Peyer's patch (tissue), 4 donors: ENCODE measurements at regions not wholly inside any gene's neighbourhood (a gene's known extent, or its start where the extent isn't known, plus 50 kb on each side); places are given as distances from the start of the nearest gene placed in this dataset.

Experiments used
- DNase-seq, 3 donors: peaks; one replicate each; pipeline ENCODE4 v3.0.0-alpha.2; 2017 to 2019
- H3K27ac ChIP-seq, 4 donors: fragments of 200-600 bp; sonication (generic); one replicate each; pipeline ENCODE4 v1.5.1; 2016 to 2019
- H3K27me3 ChIP-seq, 2 donors: fragments of 200-600 bp; sonication (generic); one replicate each; pipeline ENCODE4 v1.5.1; 2019
- H3K36me3 ChIP-seq, 3 donors: fragments of 200-600 bp; sonication (generic); one replicate each; pipeline ENCODE4 v1.5.1; 2016 to 2019
- H3K4me1 ChIP-seq, 4 donors: fragments of 200-600 bp; sonication (generic); one replicate each; pipeline ENCODE4 v1.5.1; 2016 to 2019
- H3K4me3 ChIP-seq, 4 donors: fragments of 200-600 bp; sonication (generic); 1 replicate in 3 of 4; 2 replicates in 1 of 4; pipeline ENCODE4 v1.5.1; 2016 to 2019; ENCODE audit warnings: mild to moderate bottlenecking in 1 of 4
- H3K9me3 ChIP-seq, 4 donors: fragments of 200-600 bp; sonication (generic); one replicate each; pipeline ENCODE4 v1.5.1; 2016 to 2019; ENCODE audit warnings: mild to moderate bottlenecking in 1 of 4
- POLR2A ChIP-seq, 2 donors: fragments of 450-650 bp; IDR thresholded peaks; one replicate each; pipeline ENCODE4 v1.5.1; 2017; ENCODE audit warnings: antibody characterized with exemption in 2 of 2, mild to moderate bottlenecking in 2 of 2, moderate library complexity in 2 of 2
- TF ChIP-seq, protein P1 (sequence below), 6 experiments: fragments of 450-650 bp in 4 of 6; fragments of 200-600 bp in 2 of 6; sonication (generic) in 1 of 6; IDR thresholded peaks; one replicate each; pipeline ENCODE4 v1.5.1; 2017 to 2019; ENCODE audit warnings: antibody characterized with exemption in 6 of 6, mild to moderate bottlenecking in 3 of 6, moderate library complexity in 1 of 6

DNA sequence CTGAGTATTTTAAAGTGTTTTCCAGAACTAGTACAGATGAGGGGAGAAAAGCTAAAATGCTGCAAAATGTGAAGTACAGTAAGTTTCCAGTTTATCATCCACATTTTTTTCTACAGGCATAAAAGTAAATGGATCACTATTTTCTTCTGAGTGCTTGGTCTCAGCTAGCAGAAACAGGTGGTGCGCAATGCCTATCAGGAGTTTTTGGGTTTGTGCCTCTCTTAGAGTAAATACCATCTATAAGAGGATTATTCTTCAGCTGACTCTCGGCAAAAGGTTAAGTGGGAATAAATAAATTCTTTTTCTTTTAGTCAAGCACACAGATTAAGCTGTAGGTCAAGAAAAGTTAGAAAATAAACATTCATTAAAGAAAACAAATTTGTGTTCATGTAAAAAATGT lies 1027.7 kb downstream of the PLOD2 start:
- H3K27ac ChIP-seq = no peak overlapping the region
- H3K36me3 ChIP-seq = no peaks in the 10 kb centered on the region
- no peaks in the 10 kb centered on the region for H3K4me1 ChIP-seq
- no peak overlapping the region for H3K4me3 ChIP-seq
- TF ChIP-seq, protein P1, sequence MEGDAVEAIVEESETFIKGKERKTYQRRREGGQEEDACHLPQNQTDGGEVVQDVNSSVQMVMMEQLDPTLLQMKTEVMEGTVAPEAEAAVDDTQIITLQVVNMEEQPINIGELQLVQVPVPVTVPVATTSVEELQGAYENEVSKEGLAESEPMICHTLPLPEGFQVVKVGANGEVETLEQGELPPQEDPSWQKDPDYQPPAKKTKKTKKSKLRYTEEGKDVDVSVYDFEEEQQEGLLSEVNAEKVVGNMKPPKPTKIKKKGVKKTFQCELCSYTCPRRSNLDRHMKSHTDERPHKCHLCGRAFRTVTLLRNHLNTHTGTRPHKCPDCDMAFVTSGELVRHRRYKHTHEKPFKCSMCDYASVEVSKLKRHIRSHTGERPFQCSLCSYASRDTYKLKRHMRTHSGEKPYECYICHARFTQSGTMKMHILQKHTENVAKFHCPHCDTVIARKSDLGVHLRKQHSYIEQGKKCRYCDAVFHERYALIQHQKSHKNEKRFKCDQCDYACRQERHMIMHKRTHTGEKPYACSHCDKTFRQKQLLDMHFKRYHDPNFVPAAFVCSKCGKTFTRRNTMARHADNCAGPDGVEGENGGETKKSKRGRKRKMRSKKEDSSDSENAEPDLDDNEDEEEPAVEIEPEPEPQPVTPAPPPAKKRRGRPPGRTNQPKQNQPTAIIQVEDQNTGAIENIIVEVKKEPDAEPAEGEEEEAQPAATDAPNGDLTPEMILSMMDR (IDR thresholded peaks at IDR 0.05) = no peak
- no peak for TF ChIP-seq POLR2A (IDR thresholded peaks at IDR 0.05)
- H3K9me3 ChIP-seq = no peaks in the 10 kb centered on the region
- H3K27me3 ChIP-seq = no peaks in the 10 kb centered on the region
- DNase-seq = no peak

DNA sequence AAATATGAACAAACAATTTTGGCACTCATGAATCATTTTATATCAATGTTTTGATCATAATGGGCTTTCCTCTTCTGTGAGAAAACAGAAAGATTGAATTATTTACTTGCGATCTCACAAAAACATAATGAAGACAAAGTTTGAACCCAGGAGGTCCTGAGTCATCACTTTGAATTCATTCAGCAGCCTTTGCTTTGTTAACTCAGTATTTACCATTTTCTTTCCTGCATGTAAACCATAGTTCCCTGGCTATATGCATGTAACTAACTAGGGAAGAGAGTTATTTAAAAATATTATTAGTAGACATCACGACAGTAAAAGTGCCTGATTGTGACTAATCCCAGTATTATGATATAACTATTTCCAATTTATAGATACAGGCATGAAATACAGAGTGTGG lies 1026.2 kb downstream of the PLOD2 start:
- no peaks in the 10 kb centered on the region for H3K4me1 ChIP-seq
- no peak for TF ChIP-seq POLR2A (IDR thresholded peaks at IDR 0.05)
- TF ChIP-seq, protein P1 (IDR thresholded peaks at IDR 0.05) = no peak
- no peaks in the 10 kb centered on the region for H3K9me3 ChIP-seq
- H3K27ac ChIP-seq = no peak overlapping the region
- no peaks in the 10 kb centered on the region for H3K36me3 ChIP-seq
- no peaks in the 10 kb centered on the region for H3K27me3 ChIP-seq
- no peak overlapping the region for H3K4me3 ChIP-seq
- DNase-seq = no peak

DNA sequence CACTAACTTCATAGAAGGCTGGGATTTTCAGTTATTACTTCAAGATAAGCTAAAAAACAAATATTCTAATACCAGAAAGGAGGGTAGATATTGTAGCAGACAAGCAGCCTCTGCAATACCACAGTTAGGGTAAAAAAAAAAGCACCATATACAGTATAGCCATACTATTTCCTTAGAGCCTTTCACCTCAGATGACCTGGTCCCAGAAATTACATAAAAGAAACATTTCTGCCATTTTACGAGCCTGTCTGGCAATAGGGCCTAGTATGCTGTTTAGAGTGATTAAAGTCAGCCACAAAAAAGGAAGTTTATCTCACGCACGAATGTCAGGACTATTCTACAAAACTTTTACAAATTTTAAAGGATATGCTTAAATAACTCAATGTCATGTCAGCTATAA lies 1016.6 kb downstream of the PLOD2 start:
- no peak for DNase-seq
- no peaks in the 10 kb centered on the region for H3K9me3 ChIP-seq
- TF ChIP-seq POLR2A (IDR thresholded peaks at IDR 0.05) = no peak
- TF ChIP-seq, protein P1 (IDR thresholded peaks at IDR 0.05) = no peak
- no peaks in the 10 kb centered on the region for H3K27me3 ChIP-seq
- H3K36me3 ChIP-seq = no peaks in the 10 kb centered on the region
- H3K4me3 ChIP-seq = no peak overlapping the region
- H3K27ac ChIP-seq = no peak overlapping the region
- no peaks in the 10 kb centered on the region for H3K4me1 ChIP-seq

DNA sequence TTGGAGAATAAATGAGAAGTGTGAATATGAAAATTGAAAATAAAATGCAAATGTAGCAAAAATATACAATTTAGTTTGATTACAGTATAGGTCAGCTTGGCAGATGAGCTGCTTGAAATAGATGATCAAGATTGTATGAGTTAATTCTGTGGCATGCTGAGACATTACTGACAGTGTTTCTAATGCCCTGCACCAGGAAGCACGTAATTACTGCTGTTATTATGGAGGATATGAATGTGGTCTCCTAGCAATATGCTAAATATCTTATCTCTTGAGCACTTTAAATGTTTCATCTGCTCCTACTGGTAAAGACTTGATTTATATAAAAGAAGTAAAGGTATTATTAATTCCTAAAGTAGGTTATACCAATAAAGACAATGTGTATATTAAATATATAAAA lies 1015.5 kb downstream of the PLOD2 start:
- Histone ChIP-seq H3K27me3 (no peaks in the 10 kb centered on the region), H3K4me3 (no peak overlapping the region), H3K4me1 (no peaks in the 10 kb centered on the region), H3K27ac (no peak overlapping the region), H3K9me3 (no peaks in the 10 kb centered on the region), H3K36me3 (no peaks in the 10 kb centered on the region)
- no peak for DNase-seq
- TF ChIP-seq, protein P1 (IDR thresholded peaks at IDR 0.05) = no peak
- no peak for TF ChIP-seq POLR2A (IDR thresholded peaks at IDR 0.05)

DNA sequence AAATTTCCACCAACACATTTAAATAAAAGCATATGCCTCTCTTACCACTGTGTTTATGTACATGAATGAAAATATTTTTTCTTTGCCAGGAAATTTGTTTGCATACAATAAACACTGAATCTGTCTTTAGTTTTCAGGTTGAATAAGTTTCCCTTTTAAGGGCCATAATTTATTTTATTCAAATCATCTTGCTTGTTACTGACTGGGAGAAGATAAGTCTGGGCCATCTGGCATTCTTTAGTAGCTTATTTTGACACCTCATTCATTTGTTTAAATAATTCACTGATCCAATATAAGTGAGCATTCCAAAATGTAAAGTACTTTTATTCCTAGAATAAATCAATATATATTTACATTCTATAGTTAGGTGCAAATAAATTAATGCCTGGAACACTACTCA lies 1001.3 kb downstream of the PLOD2 start:
- TF ChIP-seq, protein P1 (IDR thresholded peaks at IDR 0.05) = no peak
- no peak for TF ChIP-seq POLR2A (IDR thresholded peaks at IDR 0.05)
- Histone ChIP-seq H3K4me3 (no peak overlapping the region), H3K27ac (no peak overlapping the region), H3K4me1 (no peaks in the 10 kb centered on the region), H3K9me3 (no peaks in the 10 kb centered on the region), H3K27me3 (no peaks in the 10 kb centered on the region), H3K36me3 (no peaks in the 10 kb centered on the region)
- DNase-seq = no peak

DNA sequence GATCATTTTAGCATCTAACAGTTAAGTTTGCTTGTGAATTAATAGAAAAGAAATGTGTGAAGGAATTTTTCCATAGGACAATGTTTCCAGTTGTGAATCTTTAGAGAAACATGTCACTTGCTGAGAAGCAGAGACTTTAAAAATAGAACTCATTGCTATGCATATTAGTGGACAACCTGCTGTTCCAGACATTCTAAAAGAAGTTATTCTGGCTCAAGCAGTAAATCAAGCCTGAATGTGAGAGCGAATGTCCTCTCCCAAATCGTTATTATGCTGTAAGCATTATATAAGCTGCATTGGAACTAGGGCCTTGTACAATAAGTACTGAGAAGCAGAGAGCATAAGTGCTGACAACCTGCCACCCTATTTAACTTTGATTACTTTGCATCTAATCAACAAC lies 990.9 kb downstream of the PLOD2 start:
- Histone ChIP-seq H3K4me3 (no peak overlapping the region), H3K27ac (no peak overlapping the region), H3K4me1 (no peaks in the 10 kb centered on the region), H3K27me3 (no peaks in the 10 kb centered on the region), H3K36me3 (no peaks in the 10 kb centered on the region), H3K9me3 (no peaks in the 10 kb centered on the region)
- no peak for DNase-seq
- TF ChIP-seq, protein P1 (IDR thresholded peaks at IDR 0.05) = no peak
- no peak for TF ChIP-seq POLR2A (IDR thresholded peaks at IDR 0.05)
